ENCODE measurements at regions not wholly inside any gene's neighbourhood (a gene's known extent, or its start where the extent isn't known, plus 50 kb on each side); places are given as distances from the start of the nearest gene placed in this dataset.
"Not testable (repeated sequence)": the region's sequence is repeated elsewhere in the genome, so short reads cannot be mapped to it uniquely, and the experiment has no call there.

DNA sequence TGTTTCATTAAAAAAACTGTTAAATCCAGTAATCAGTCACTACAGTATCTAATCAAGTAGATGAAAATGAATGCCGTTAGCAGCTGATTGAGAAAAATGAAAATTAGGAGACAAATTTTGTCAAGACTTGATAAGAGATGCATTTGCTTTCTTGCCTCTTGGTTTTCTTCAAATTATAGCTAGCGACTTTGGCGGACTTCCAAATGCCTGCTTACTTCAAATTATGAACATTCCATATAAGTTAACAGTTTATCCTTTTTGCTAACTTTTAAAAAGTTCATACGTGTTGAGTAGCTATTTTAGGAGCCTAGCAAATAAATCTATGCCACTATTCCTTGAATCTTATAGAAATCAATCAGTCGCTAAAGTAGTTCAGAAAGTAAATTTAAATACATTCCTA lies 58.8 kb downstream of the PPP4R3C start:
- no peak for DNase-seq (ENCODE audit: low read depth in 2 of 2)

DNA sequence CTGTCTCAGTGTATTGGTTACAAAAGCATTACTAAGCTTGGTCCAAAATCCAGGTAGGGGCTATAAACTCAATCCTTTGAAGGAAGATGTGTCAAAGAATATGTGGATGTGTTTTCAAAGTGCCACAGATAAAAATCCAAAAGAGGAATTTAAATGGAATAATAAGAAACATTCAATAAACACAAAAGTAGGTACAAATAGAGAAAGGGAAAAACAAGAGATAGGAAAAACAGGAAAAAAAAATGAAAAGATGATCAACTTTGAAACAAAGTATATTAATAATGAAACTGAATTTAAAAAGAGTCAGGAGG lies 64.0 kb downstream of the PPP4R3C start:
- DNase-seq (ENCODE audit: low read depth in 2 of 2): no peak

DNA sequence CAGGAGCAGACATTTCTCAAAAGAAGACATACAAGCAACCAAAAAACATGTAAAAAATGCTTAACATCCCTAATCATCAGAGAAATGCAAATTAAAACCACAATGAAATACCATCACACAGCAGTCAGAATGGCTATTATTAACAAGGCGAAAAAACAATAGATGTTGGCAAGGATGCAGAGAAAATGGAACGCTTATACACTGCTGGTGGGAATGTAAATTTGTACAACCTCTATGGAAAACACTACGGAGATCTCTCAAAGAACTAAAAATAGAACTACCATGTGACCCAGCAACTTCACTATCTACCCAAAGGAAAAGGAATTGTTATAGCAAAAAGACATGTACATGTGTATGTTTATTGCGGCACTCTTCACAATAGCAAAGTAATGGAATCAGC lies 71.5 kb downstream of the PPP4R3C start:
- DNase-seq (ENCODE audit: low read depth in 2 of 2): no peak

DNA sequence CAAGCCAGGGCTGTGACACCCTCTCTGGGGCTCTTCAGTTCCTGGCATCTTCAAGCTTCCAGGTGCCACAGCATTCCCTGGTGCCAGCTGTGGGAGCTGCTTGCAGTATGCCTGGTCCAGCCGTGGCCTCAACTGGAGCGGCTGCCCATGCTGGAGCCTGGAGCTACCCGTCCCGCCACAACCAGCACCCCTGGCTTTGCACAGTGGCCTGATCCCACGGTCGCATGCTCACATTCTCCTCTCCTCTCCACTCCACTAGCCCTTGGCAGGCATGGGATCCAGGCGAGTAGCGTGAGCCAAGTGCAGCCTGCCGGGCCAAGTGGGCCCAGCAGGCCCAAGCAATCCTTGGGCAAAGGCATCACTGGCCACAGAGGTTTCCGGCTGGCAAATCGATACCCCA lies 81.7 kb downstream of the PPP4R3C start:
- DNase-seq (ENCODE audit: low read depth in 2 of 2): no peak

DNA sequence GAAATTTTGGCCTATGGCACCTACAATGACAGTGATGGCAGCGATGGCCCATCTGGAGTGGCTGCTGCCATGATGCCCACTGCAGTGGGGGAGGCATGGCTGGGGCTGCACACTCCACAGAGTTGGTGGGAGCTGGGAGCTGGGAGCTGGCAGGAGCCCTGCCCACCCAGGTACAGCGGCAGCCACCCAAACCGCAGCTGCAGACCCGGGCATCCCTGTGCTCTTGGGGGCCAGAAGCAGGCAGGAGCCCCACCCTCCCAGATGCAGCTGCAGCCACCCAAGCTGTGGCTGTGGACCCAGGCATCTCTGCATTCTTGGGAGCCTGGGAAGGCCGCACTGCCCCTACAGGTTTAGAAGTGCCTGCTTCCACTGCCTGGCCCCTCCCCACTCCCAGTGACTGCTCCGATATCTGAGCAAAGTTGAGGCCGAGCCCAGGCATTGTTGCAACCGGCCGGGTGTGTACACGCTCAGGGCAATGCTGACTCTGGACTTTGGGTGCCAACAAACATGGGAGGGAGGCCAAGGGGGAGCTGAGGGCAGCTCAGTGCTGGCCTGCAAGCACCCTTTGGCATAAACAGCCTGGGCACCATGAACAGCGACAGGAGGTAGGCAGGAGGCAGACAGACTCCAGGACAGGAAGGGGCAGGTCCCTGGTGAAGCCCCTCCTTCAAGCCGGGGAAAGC lies 82.8 kb downstream of the PPP4R3C start:
- no peak for DNase-seq (ENCODE audit: low read depth in 2 of 2)

DNA sequence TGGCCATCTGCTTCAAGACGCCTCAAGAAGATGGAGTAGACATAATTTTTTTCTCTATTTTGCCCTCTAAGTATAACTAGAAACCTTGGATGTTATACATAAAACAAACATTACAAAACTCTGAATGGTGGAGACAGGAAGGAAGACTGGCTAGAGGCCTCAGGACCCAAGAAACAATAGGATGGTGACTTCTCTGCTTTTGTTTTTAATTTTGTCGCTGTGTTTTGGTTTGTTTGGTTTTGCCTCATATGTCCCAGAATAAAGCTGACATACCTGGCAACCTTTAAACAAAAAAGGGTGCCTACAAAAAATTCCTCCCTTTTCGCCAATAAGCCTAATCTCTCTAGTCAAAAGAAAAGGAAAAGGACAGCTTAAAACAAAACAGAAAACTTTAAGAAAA lies 109.1 kb downstream of the PPP4R3C start:
- DNase-seq (ENCODE audit: low read depth in 2 of 2): no peak

DNA sequence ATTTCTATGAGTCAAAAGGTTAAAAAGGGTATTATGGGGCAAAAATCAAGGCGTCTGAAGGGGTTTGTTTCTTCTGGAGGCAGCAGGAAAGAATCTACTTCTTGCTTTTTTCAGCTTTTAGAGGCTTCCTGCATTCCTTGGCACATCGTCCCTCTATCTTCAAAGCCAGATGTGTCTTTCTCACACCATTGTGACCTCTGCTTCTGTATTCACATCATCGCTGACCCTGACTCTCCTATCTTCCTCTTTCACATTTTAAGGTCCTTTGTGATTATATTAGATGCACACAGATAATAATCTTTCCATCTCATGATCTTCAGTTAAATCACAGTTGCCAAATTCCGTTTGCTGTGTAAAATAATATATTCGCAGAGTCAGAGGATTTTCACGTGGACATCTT lies 112.7 kb downstream of the PPP4R3C start:
- DNase-seq (ENCODE audit: low read depth in 2 of 2): no peak

DNA sequence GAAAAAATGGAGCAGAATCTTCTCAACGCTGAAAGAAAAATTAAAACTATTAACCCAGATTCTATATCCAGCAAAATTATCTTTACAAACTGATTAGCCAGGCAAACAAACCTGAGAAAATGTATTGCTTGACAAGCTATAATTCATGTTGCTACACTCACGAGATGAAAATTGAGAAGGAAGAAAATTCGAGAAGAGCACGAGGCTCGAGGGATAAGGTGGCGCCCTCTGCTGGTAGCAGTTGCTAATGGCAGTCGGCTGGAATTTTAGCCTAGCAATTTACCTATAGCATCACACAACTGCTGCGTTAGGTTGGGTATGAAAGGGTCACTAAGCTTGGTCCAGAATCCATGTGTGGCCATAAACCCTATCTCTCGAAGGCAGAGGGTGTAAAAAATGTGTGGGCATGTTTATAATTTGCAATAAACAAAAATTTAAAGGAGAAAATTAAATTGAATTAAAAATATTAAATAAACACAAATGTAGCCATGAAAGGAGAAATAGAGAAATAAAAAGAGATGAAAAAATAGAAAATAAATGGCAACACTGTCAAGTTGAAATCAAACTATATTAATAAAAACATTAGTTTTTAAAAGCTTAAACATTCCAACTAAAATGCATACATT lies 126.6 kb downstream of the PPP4R3C start:
- peak; percentile 1 to 29 for DNase-seq (ENCODE audit: low read depth in 2 of 2)

DNA sequence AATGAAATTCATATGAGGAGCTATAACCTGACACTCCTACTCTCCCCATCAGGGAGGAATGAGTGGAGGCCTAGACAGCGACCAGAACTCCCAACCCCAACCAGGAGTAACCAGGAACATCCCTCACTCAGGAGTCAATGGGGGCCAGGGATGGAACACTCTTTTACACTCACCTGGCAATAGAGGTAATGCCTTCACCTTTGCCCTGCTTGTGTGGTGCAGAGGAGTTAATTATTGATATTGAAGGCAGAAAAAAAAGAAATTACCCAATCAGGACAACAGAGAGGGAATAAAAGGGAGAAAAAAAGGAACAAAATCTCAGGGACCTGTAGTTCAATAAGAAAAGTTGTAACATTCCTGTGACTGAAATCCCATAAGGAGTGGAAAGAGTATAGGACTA lies 141.5 kb downstream of the PPP4R3C start:
- DNase-seq (ENCODE audit: low read depth in 2 of 2): no peak

DNA sequence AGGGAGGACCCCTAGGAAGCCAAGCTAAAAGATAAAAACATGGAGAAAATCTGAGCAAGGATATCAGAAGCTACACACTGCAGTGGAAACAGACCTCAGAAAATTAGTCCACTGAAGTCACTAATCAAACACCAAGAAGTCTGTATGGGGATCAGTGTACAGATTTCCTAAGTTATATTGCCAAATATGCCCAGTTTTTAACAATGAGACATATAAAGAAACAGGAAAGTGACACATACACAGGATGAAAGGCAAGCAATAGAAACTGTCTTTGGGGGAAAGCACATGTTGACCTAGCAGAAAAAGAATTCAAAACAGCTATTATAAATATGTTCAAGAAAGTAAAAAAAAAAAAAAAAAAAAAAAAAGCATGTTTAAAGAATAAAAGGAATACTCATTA lies 153.7 kb downstream of the PPP4R3C start:
- no peak for DNase-seq (ENCODE audit: low read depth in 2 of 2)

DNA sequence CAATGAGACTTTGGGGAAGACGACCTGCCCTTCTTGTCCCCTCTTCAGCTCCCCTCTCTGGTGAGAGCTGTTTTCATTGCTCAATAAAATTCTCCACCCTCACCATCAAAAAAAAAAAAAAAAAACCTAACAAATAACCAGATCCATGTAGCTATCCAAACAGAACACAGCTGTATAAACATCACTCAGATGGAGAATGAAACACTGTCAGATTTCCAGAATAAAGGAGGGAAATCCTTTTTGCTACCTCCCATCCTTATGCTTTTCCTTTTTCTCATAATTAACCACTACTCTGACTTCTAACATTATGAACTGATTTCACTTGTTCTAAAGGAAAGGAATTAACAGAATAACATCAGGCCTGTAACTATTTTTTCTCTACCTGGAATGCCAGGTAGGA lies 155.6 kb downstream of the PPP4R3C start:
- DNase-seq (ENCODE audit: low read depth in 2 of 2): no peak

DNA sequence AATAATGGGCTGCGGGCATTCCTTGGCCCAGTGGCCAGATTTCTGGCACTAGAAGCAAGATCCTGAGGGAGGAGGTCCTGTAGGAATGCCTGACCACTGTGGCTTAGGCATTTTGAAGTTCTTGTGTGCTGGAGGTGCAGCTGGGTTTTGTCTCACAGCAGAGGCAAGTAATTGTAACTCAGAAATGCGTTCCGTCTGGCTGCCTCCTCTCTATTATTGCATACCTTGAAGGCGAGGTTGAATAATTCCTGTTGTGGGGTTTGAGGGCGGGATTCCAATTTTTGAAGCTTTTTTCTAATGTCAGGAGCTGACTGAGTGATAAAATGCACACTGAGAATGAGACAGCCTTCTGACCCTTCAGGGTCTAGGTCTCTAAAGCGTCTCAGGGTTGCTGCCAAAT lies 170.6 kb downstream of the PPP4R3C start:
- not testable (repeated sequence) for DNase-seq (ENCODE audit: low read depth in 2 of 2)

DNA sequence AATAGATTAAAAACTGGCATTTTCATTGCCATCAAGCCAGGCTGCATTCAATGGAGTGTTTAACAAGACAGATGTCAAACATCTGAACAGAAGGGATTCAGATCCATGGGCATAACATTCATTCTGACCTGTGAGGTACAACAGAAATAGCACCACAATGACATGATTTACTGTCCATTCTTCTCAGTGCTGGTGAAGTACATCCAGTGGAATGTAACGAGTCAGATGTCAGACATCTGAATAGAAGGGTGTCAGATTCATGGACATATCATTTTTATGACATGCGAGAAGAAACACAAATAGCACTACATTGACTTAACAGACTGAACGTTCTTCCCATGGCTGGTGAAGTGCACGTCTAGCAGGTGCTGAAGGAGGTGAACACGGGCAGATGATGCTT lies 186.4 kb downstream of the PPP4R3C start:
- DNase-seq (ENCODE audit: low read depth in 2 of 2): no peak

DNA sequence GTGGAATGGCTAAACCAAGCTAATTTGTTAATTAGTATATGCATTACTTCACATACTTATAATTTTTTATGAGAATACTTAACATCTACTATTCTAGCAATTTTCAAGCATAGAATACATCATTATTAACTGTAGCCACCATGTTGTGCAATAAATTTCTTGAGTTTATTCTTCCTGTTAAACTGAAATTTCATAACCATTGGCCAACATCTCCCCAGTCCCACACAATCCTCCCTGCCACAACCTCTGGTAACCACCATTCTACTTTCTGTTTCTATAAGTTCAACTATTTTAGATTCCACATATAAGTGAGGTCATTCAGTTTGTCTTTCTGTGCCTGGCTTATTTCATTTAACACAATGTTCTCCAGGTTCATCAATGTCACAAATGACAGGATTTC lies 208.5 kb downstream of the PPP4R3C start:
- no peak for DNase-seq (ENCODE audit: low read depth in 2 of 2)

DNA sequence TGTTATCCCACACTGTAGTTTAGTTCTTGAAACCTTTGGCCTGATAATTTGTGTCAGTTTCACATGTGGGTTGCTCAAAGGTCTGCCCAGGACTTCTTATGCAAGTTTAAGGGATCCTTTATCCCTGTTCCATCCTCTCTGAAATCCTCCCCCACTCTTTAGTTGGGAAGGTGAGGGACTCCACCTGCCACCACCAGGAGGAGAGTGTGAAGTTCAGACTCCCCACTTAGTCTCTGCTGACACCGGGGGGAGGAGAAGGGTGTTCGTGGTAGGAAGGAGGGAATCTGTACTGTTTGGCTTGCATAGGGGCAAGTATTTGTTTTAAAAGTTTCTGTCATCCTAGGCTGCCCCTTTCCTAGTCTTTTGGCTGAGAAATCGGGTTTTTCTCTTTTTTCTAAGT lies 211.8 kb downstream of the PPP4R3C start:
- DNase-seq (ENCODE audit: low read depth in 2 of 2): no peak

DNA sequence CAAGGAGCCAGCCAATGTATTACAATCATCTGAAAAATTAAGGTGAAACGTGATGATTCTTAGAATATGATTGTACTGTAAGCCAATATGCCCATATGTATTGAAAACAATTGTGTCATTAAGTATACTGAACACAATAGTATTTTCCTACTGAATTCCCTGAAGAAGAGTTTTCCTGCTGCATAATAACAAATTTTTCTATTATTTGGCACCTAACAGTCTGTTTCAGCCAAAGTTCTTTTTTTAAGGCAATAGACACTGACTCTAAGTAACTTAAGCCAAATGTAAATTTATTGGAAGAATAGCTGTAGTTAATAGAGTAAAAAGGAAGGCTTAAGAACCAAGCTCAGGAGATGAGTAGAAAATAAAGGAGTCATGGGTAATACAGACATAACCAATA lies 220.6 kb downstream of the PPP4R3C start:
- DNase-seq (ENCODE audit: low read depth in 2 of 2): no peak

DNA sequence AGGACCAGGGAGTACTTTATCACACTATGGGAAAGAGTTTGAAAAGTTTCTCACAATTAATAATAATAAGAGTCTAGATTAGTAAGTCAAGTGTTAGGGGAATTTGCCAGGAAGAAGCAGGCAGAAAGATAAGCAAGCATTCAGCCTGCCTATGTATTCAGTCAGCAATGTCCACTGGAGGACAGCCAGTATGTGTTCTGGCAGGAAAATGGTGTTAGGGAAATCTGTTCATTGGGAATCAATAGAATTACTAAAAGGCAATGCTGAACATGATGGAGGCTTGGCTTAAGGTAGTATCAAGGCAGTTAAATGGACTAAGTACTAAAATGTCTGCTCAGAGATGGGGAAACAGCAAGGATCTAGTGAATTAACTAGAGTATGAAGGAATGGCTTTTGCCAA lies 221.2 kb downstream of the PPP4R3C start:
- DNase-seq (ENCODE audit: low read depth in 2 of 2): no peak

DNA sequence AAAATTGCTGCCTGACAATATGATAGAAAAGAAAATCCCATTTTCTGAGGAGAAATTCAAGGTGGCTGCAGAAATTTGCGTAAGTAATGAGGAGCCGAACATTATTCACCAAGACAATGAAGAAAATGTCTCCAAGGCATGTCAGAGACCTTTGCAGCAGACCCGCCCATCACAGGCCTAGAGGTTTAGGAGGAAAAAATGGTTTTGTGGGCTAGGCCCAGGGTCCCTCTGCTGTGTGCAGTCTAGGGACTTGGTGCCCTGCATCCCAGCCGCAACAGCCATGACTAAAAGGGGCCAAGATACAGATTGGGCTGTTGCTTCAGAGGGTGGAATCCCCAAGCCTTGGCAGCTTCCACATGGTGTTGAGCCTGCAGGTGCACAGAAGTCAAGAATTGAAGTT lies 223.1 kb downstream of the PPP4R3C start:
- DNase-seq (ENCODE audit: low read depth in 2 of 2): not testable (repeated sequence)

DNA sequence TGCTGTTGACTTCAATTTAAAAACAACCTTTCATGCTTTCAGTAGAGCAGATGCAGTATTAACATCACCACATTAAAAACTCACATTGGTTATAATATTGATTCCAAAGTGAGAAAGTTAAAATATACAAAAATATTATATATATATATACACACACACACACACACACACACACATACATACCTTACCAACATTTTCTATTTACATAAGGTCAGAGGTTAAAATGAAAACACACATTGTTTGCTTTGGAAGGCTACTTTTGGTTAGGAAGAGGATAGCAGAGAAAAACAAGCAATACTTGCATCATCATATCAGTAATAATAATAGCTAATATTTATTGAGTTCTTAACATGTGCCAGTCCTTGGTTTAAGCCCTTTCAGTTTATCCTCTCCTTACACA lies 226.5 kb downstream of the PPP4R3C start:
- DNase-seq (ENCODE audit: low read depth in 2 of 2): no peak

DNA sequence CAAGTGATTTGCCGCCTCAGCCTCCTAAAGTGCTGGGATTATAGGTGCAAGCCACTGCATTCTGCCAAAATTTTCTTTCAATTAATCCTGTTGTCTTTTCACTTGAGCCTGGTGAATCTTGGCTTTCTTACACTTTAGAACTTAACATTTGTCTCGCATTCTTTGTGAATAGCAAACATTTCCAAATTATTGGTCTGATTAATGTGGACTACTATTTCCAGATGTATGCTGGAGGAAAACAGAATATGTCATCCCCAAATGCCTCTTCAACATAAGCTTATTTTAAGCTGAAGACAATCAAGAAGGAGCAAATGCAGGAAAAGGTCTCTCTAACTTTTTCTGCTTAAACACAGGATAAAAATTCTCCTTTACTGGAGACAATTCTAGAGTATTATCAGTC lies 233.4 kb downstream of the PPP4R3C start:
- no peak for DNase-seq (ENCODE audit: low read depth in 2 of 2)

DNA sequence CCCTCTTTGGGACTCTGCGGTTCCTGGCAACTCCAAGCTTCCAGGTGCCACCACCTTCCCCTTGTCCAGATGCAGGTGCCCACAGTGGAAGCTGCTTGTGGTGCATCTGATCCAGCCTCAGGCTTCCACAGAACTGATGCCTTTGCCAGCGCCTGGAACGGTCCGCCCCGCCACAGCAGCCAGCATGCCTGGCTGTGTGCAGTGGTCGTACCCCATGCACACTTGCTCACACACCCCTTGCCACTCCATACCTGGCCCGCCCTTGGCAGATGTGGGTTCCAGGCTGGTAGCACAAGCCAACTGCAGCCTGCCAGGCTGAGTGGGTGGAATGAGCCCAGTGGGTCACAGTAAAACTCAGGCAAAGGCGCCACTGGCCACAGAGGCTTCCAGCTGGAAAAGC lies 240.5 kb downstream of the PPP4R3C start:
- DNase-seq (ENCODE audit: low read depth in 2 of 2): no peak

DNA sequence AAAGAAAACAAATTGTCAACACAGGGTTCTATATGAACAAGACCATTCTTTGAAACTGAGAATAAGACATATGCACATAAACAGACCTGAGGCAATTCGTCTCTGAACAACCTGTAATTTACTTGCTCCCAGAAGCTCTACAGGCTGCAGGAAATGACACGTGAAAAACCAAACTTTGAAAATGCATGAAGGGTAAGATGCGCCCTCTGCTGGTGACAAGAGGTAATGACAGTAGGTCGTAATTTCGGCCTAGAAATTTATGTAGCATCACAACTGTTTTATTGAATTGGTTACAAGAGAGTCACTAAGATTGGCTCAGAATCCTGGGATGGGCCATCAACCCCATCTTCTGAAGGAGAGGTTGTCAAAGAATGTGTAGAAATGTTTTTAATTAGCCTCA lies 276.5 kb downstream of the PPP4R3C start:
- DNase-seq (ENCODE audit: low read depth in 2 of 2): peak; percentile 2 to 12

DNA sequence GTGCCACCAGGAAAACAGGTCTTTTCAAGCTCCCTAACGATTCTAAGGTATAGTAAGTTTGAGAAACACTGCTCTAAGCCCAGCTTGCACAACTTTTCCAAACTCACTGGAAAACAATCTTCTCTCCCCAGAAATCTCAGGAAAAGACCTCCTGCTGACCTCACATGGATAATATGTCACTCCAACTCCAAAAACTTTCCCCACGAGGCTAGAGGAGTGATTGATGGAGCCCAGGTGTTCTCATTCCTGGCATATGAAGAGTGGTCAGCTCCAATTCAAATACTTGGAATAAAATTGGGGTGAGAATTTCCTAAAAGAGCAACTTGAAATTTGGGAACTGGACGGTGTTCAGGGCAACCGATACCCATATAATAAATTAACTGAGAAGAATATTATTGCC lies 299.9 kb downstream of the PPP4R3C start:
- DNase-seq (ENCODE audit: low read depth in 2 of 2): no peak

DNA sequence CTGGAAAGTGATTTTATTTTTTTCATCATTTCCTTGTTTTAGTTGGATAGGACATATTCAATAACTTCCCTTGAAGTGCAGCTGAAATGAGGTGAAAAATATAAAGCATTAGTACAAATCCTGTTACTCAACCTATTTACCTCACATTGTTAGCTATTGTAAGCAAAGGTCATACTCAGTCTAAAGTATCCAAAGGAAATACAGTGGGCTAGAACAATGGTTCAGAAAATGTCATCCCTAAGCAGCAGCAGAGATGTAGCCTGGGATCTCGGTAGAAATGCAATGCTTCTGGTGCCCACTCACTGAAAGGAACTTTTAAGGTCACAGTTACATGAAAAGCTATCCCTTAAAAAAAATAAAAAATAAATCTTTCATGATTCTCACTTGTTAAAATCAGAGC lies 300.6 kb downstream of the PPP4R3C start:
- DNase-seq (ENCODE audit: low read depth in 2 of 2): no peak
